HCEC 1CT (cell line): ENCODE measurements at regions not wholly inside any gene's neighbourhood (a gene's known extent, or its start where the extent isn't known, plus 50 kb on each side); places are given as distances from the start of the nearest gene placed in this dataset.
"Not testable (repeated sequence)": the region's sequence is repeated elsewhere in the genome, so short reads cannot be mapped to it uniquely, and the experiment has no call there.

Experiments
- DNase-seq: peaks from one replicate; pipeline ENCODE4 v3.0.0-alpha.2; 2017

DNA sequence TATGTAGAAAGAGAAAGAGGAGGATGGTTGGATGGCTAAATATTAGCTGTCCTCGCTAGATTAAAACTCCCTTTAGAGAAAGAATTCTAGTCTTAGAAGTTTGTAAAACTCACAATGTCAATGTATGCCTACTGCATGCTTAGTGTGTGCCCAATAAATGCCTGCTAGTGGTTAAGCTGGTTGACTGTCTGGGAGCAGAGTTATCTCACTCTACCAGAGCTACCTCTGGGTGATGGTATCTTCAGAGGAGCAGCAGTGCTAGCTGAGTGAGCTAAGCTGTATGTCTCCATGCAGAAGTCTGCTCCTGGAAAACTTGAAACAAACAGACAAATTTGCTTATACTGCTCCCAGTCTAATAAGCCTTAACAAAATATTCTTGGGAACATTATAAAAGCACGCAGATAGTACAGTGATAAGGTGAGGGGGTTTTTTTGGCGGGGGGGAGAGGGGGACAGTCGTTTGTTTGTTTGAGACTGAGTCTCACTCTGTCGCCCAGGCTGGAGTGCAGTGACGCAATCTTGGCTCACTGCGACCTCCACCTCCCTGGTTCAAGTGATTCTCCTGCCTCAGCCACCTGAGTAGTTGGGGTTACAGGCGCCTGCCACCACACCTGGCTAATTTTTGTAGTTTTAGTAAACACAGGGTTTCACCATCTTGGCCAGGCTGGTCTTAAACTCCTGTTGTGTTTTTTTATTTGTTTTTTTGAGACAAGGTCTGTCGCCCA lies 202.8 kb upstream of the TSC22D1 start:
- no peak for DNase-seq

- DNase-seq: not testable (repeated sequence)
These were observed 199.2 kb upstream of the TSC22D1 start for GRCh38 chr13:44775290-44775689.

GRCh38 chr13:44770951-44771350 lies 194.8 kb upstream of the TSC22D1 start:
- no peak for DNase-seq

GRCh38 chr13:44769686-44770085 lies 193.6 kb upstream of the TSC22D1 start:
- DNase-seq: no peak

- no peak for DNase-seq
These were observed 192.8 kb upstream of the TSC22D1 start for GRCh38 chr13:44768775-44769581.

GRCh38 chr13:44768239-44768638 lies 192.1 kb upstream of the TSC22D1 start:
- no peak for DNase-seq

DNA sequence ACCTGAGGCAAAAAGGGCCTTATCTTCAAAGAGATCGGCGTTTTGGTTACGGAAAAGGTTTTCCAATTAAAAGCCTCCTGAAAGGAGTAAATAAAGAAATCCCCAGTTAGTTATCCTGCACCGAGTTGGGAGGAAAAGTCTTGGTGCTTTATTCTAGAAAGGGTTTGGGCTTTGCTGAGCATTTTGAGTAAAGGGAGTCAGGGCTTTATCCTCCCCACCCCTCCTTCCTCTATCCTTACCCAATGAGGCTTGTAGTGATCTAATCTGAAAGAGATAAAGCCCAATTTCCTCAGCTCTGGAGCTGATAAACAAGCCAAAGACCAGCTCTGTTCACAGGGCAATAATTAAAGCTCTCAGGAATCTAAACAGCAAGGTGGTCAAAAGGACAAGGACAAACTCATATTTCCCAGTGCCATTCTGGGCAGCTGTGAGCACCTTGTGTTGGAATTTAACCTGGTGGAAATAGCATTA lies 188.9 kb upstream of the TSC22D1 start:
- no peak for DNase-seq

- DNase-seq: no peak
These were observed 188.2 kb upstream of the TSC22D1 start for GRCh38 chr13:44764302-44764692.

DNA sequence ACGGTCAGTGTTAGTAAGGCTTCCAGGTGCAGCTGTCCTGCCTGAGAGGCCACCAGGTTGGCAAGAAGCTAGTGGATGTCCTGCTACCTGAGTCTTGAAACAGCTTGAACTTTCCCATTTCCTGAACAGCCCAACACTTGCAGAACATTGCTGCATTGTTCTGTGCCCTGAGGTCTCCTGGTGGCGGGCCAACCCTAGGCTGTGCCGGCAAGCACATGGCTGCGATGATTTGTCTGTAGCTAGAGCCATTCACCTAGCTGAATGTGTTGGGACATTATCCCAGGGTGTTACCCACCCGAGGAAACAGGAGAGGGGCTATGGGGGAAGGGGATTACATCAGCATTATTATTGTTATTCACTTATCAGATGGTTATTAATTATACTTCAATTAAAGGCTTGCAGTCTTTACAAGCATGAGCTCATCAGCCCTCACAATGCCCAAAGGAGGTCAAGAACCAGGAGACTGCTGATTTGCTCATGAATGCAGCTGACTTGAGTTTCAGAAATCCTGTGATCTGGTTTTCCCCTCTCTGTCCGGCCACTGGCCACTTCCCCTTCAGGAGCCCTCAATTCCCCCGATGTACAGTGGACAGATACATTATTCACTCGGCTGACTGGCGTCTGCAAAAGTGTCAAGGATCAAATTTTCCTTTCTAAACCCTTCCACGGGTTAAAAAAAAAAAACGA lies 187.6 kb upstream of the TSC22D1 start:
- DNase-seq: no peak

- no peak for DNase-seq
These were observed 186.8 kb upstream of the TSC22D1 start for GRCh38 chr13:44762911-44763310.

DNA sequence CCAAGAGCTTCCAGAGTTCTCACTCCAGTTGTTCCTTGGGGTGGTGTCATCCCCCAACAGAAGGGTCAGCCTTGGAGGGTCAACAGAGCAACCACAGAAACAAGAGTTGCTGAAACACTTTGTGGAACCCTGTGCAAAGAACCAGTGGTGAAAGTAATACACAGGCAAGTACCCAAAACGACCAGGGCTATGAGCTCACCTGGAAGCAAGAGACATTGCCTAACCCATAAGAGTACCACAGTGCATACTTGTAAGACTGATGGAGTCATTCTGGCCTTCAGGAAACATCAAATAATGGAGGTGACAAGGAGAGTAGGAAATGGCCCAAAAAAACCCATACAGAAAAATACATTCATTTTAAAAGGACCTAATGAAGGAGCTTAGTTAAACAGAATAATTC lies 184.3 kb upstream of the TSC22D1 start:
- DNase-seq: no peak

GRCh38 chr13:44759384-44760360 lies 183.5 kb upstream of the TSC22D1 start:
- no peak for DNase-seq

DNA sequence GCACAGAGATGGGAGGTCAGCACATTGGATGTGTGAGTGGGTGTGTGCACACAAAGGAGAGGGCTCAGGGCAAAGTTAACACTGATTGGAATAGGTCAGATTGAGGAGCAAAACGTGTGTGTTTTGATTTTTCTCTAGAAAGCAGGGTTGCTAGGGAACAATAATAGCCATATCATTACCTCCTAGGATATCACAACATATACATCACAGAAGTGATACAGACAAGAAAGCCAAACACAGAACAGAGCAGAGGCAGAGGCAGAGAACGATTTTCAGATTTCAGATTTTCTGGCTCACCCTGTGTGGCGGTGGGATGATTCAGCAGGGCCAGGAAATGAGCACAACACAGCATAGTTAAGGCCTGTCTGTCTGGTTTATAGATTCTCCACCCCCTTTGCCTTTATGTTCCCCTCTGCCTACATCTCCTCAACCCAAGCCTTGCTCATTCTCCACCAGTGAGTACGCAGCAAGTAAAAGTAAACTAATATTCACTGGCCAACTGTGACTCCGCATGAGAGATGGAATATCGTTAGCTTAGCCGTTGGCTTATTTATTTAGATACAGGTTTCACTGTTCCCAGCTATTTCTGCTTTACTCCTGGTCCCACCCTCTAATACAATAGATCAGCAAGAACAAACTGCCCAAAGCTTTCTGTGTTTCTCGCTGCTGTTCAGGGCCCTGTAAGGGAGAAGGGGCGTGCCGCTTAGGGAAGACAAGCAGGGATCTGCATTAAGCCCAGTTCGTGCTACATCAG lies 182.7 kb upstream of the TSC22D1 start:
- DNase-seq: peak; percentile 86

GRCh38 chr13:44757671-44758070 lies 181.5 kb upstream of the TSC22D1 start:
- DNase-seq: no peak

- DNase-seq: no peak
These were observed 180.2 kb upstream of the TSC22D1 start for GRCh38 chr13:44756276-44756810.

GRCh38 chr13:44755872-44756271 lies 179.7 kb upstream of the TSC22D1 start:
- DNase-seq: peak; percentile 59

DNA sequence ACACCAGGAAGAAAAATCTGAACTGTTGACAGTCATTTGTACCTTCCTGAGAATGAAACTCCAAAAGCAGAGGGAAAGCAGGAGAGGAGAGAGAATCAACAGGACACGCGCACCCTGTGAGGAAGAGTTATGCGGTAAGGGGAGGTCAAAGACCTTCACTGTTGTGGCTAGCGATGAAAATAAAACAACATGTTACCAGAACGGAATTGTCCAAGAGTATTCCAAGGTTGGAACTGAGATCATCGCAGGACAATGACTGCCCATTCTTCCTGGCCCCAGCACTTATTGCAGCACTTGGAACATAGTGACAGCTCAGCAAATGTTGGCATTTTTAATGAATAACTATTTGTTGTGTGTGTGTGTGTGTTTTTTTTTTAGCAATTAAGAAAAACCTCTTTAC lies 176.0 kb upstream of the TSC22D1 start:
- no peak for DNase-seq

GRCh38 chr13:44750630-44751029 lies 174.5 kb upstream of the TSC22D1 start:
- DNase-seq: no peak

DNA sequence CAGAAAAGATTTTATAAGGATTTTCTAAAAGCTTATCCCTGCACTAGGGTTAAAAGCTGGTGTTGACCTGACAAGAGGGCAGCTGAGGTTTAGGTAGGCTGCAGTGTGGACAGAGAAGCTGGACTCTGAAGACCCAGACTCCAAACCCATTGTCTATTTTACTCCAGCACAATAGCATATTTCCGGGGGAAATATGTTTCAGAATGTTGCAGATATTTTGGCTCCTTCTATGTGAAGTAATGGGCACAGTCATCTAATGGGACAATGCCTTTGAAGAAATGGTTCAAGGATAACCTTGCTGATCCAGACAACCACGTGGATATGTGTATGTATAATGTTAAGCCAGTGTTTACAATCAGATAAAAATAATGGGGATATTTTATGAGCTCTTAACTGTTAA lies 173.8 kb upstream of the TSC22D1 start:
- no peak for DNase-seq

GRCh38 chr13:44748439-44748838 lies 172.3 kb upstream of the TSC22D1 start:
- no peak for DNase-seq

DNA sequence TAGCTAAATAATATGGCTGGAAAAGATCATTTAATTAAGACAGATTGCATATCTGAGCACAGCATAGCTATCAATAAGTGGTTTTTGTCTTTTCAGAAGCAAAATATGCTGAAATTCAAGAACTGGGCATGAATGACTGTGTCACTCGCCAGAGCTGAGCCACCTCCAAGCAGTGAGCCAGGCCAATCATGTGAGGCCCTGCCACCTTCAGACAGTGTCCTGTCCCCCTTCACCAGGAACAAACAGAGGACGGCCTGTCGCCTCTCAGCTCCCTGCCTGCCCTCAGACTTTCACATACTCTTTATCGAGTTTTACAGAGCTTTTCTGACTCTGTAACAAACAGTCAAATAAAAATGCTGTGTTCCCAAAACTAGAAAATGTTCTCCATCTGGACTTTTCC lies 171.0 kb upstream of the TSC22D1 start:
- no peak for DNase-seq
